LNCAP (cell line): ENCODE measurements at regions not wholly inside any gene's neighbourhood (a gene's known extent, or its start where the extent isn't known, plus 50 kb on each side); places are given as distances from the start of the nearest gene placed in this dataset.

Experiments used
- CTCF ChIP-seq: fragments of 450-650 bp; IDR thresholded peaks from 2 replicates; pipeline ENCODE4 v1.5.1; 2017; ENCODE audit warnings: mild to moderate bottlenecking

- TF ChIP-seq CTCF, result no peak
These were observed 1157.7 kb downstream of the BCL11B start for GRCh38 chr14:98114122-98114895.

GRCh38 chr14:98114946-98115345 is 1157.1 kb downstream of the BCL11B start:
- no peak for TF ChIP-seq CTCF

- no peak for TF ChIP-seq CTCF
These were observed 1153.2 kb downstream of the BCL11B start for GRCh38 chr14:98118749-98119148.

GRCh38 chr14:98119739-98120138 is 1152.3 kb downstream of the BCL11B start:
- TF ChIP-seq CTCF, result no peak

- no peak for TF ChIP-seq CTCF
These were observed 1151.0 kb downstream of the BCL11B start for GRCh38 chr14:98120831-98121464.

GRCh38 chr14:98122527-98122926 is 1149.5 kb downstream of the BCL11B start:
- TF ChIP-seq CTCF, result no peak

GRCh38 chr14:98130691-98131090 is 1141.3 kb downstream of the BCL11B start:
- TF ChIP-seq CTCF, result no peak
